Liver (tissue), 8 donors: ENCODE measurements at regions not wholly inside any gene's neighbourhood (a gene's known extent, or its start where the extent isn't known, plus 50 kb on each side); places are given as distances from the start of the nearest gene placed in this dataset.

Experiments
- DNase-seq: peaks from one replicate; pipeline ENCODE4 v3.0.0-alpha.2; 2017; ENCODE audit warnings: low spot score
- H3K27ac ChIP-seq, 2 donors: one replicate each; pipeline ENCODE4 v1.7.0; 2013; ENCODE audit warnings: inconsistent platforms in 2 of 2, low read length in 2 of 2, control low read depth in 1 of 2, low read depth in 1 of 2, mild to moderate bottlenecking in 1 of 2
- H3K27me3 ChIP-seq, 4 donors: one replicate each; pipeline versions ENCODE4 v1.6.1 to v1.7.0; 2013; ENCODE audit warnings: low read length in 3 of 4, inconsistent platforms in 1 of 4, mild to moderate bottlenecking in 1 of 4, moderate library complexity in 1 of 4; ENCODE audit not compliant: control insufficient read depth in 4 of 4, insufficient read depth in 4 of 4
- H3K36me3 ChIP-seq, 4 donors: one replicate each; pipeline versions ENCODE4 v1.6.1 to v1.7.0; 2013; ENCODE audit warnings: low read length in 3 of 4, mild to moderate bottlenecking in 3 of 4, low read depth in 1 of 4, moderate library complexity in 1 of 4; ENCODE audit not compliant: control insufficient read depth in 4 of 4, insufficient read depth in 3 of 4
- H3K4me1 ChIP-seq, 4 donors: one replicate each; pipeline versions ENCODE4 v1.6.1 to v1.7.0; 2013; ENCODE audit warnings: low read length in 3 of 4, mild to moderate bottlenecking in 3 of 4, moderate library complexity in 1 of 4; ENCODE audit not compliant: control insufficient read depth in 4 of 4, insufficient read depth in 4 of 4
- H3K4me3 ChIP-seq, 3 donors: one replicate each; pipeline versions ENCODE4 v1.6.1 to v1.7.0; 2013; ENCODE audit warnings: low read length in 3 of 3, control low read depth in 1 of 3, low read depth in 1 of 3, mild to moderate bottlenecking in 1 of 3
- H3K9ac ChIP-seq, 2 donors: one replicate each; pipeline ENCODE4 v1.7.0; 2013; ENCODE audit warnings: low read length in 2 of 2, mild to moderate bottlenecking in 2 of 2, moderate library complexity in 2 of 2, control low read depth in 1 of 2, low read depth in 1 of 2
- H3K9me3 ChIP-seq, 4 donors: one replicate each; pipeline versions ENCODE4 v1.6.1 to v1.7.0; 2013; ENCODE audit warnings: low read length in 3 of 4; ENCODE audit not compliant: control insufficient read depth in 4 of 4
- ATF3 ChIP-seq: IDR thresholded peaks from 2 replicates; pipeline ENCODE4 v1.6.1; 2016; ENCODE audit warnings: antibody characterized with exemption
- EGR1 ChIP-seq, 2 donors: IDR thresholded peaks; 2 replicates each; pipeline ENCODE4 v1.6.1; 2016 to 2018; ENCODE audit warnings: antibody characterized with exemption in 2 of 2, low read depth in 2 of 2
- FOXA2 ChIP-seq: IDR thresholded peaks from 2 replicates; pipeline ENCODE4 v1.6.1; 2016; ENCODE audit warnings: antibody characterized with exemption
- GABPA ChIP-seq, 2 donors: IDR thresholded peaks in 1 of 2; conservative IDR thresholded peaks in 1 of 2; 2 replicates each; pipeline ENCODE4 v1.6.1; 2016; ENCODE audit warnings: antibody characterized with exemption in 2 of 2, mild to moderate bottlenecking in 1 of 2, moderate library complexity in 1 of 2
- HNF4A ChIP-seq, 2 donors: conservative IDR thresholded peaks; 2 replicates each; pipeline ENCODE4 v1.6.1; 2016; ENCODE audit warnings: antibody characterized with exemption in 2 of 2, mild to moderate bottlenecking in 2 of 2
- HNF4G ChIP-seq: IDR thresholded peaks from 2 replicates; pipeline ENCODE4 v1.6.1; 2016; ENCODE audit warnings: antibody characterized with exemption
- JUND ChIP-seq, 2 donors: IDR thresholded peaks; 2 replicates each; pipeline ENCODE4 v1.6.1; 2016; ENCODE audit warnings: antibody characterized with exemption in 2 of 2
- MAX ChIP-seq: IDR thresholded peaks from 2 replicates; pipeline ENCODE4 v1.6.1; 2016; ENCODE audit warnings: antibody characterized with exemption
- NR2F2 ChIP-seq: IDR thresholded peaks from 2 replicates; pipeline ENCODE4 v1.6.1; 2016; ENCODE audit warnings: antibody characterized with exemption
- RAD21 ChIP-seq, 2 donors: IDR thresholded peaks; 2 replicates each; pipeline ENCODE4 v1.6.1; 2016; ENCODE audit warnings: antibody characterized with exemption in 2 of 2, mild to moderate bottlenecking in 2 of 2
- RXRA ChIP-seq, 2 donors: IDR thresholded peaks; 2 replicates each; pipeline ENCODE4 v1.6.1; 2017 to 2018; ENCODE audit warnings: antibody characterized with exemption in 2 of 2, mild to moderate bottlenecking in 1 of 2
- SP1 ChIP-seq: IDR thresholded peaks from 2 replicates; pipeline ENCODE4 v1.6.1; 2018; ENCODE audit warnings: antibody characterized with exemption, mild to moderate bottlenecking
- TAF1 ChIP-seq: conservative IDR thresholded peaks from 2 replicates; pipeline ENCODE4 v1.6.1; 2016; ENCODE audit warnings: antibody characterized with exemption, mild to moderate bottlenecking
- YY1 ChIP-seq: IDR thresholded peaks from 2 replicates; pipeline ENCODE4 v1.6.1; 2016; ENCODE audit warnings: antibody characterized with exemption, mild to moderate bottlenecking
- WGBS: extraction: QIAGEN DNeasy Blood & Tissue Kit; methylation state at CpG from one replicate; pipeline ENCODE4 v1.1.7; 2013; 5-methylcytosine and 5-hydroxymethylcytosine counted together
- TF ChIP-seq, protein P1 (sequence below): fragments of 150-350 bp; IDR thresholded peaks from 2 replicates; pipeline ENCODE4 v1.5.1; 2017; ENCODE audit warnings: improper control_type of control experiment, low read depth, low read length; ENCODE audit not compliant: missing input control
- TF ChIP-seq, protein P2 (sequence below): IDR thresholded peaks from 2 replicates; pipeline ENCODE4 v1.6.1; 2016; ENCODE audit warnings: antibody characterized with exemption, mild to moderate bottlenecking
- TF ChIP-seq, protein P3 (sequence below): IDR thresholded peaks from 2 replicates; pipeline ENCODE4 v1.6.1; 2016; ENCODE audit warnings: antibody characterized with exemption
- donor health status: healthy.
- donor health status: healthy.
- donor health status: healthy.
- donor health status: healthy.
- donor health status: healthy.

GRCh38 chr20:2219481-2220006 lies 76.3 kb upstream of the TGM3 start:
- H3K27me3 ChIP-seq = no peaks in the 10 kb centered on the region
- DNase-seq = no peak
- no peak for TF ChIP-seq YY1
- TF ChIP-seq JUND (IDR thresholded peaks at IDR 0.05) = no peak
- no peak for TF ChIP-seq EGR1 (IDR thresholded peaks at IDR 0.05; ENCODE audit: low read depth in 2 of 2)
- TF ChIP-seq HNF4G = no peak
- TF ChIP-seq TAF1 = no peak
- no peaks in the 10 kb centered on the region for H3K36me3 ChIP-seq
- no peak overlapping the region for H3K27ac ChIP-seq
- 92% methylated on average over 2 of the region's 2 CpGs for WGBS
- H3K4me1 ChIP-seq = no peaks in the 10 kb centered on the region
- peaks cover 0 to 4% (median 0%) of the 10 kb centered on the region in 4 donors for H3K9me3 ChIP-seq
- H3K4me3 ChIP-seq = no peak overlapping the region
- H3K9ac ChIP-seq = no peak overlapping the region

GRCh38 chr20:2220298-2220697 lies 75.5 kb upstream of the TGM3 start:
- 84% methylated on average over 2 of the region's 2 CpGs for WGBS
- Histone ChIP-seq H3K4me1 (no peaks in the 10 kb centered on the region), H3K36me3 (no peaks in the 10 kb centered on the region), H3K27ac (no peak overlapping the region), H3K4me3 (no peak overlapping the region), H3K9me3 (peaks cover 0 to 4% (median 0%) of the 10 kb centered on the region in 4 donors), H3K27me3 (no peaks in the 10 kb centered on the region), H3K9ac (no peak overlapping the region)
- TF ChIP-seq GABPA (IDR thresholded peaks at IDR 0.05 in 1 of 2, conservative IDR thresholded peaks at IDR 0.05 in 1 of 2) = no peak
- TF ChIP-seq MAX = no peak
- TF ChIP-seq, protein P1, sequence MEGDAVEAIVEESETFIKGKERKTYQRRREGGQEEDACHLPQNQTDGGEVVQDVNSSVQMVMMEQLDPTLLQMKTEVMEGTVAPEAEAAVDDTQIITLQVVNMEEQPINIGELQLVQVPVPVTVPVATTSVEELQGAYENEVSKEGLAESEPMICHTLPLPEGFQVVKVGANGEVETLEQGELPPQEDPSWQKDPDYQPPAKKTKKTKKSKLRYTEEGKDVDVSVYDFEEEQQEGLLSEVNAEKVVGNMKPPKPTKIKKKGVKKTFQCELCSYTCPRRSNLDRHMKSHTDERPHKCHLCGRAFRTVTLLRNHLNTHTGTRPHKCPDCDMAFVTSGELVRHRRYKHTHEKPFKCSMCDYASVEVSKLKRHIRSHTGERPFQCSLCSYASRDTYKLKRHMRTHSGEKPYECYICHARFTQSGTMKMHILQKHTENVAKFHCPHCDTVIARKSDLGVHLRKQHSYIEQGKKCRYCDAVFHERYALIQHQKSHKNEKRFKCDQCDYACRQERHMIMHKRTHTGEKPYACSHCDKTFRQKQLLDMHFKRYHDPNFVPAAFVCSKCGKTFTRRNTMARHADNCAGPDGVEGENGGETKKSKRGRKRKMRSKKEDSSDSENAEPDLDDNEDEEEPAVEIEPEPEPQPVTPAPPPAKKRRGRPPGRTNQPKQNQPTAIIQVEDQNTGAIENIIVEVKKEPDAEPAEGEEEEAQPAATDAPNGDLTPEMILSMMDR = no peak
- TF ChIP-seq NR2F2 = no peak
- TF ChIP-seq YY1 = no peak
- TF ChIP-seq ATF3 = no peak
- TF ChIP-seq EGR1 (IDR thresholded peaks at IDR 0.05; ENCODE audit: low read depth in 2 of 2) = no peak
- no peak for TF ChIP-seq RAD21 (IDR thresholded peaks at IDR 0.05)
- no peak for TF ChIP-seq HNF4A (conservative IDR thresholded peaks at IDR 0.05)
- TF ChIP-seq RXRA (IDR thresholded peaks at IDR 0.05) = no peak
- no peak for TF ChIP-seq HNF4G
- no peak for TF ChIP-seq JUND (IDR thresholded peaks at IDR 0.05)
- no peak for TF ChIP-seq SP1
- TF ChIP-seq FOXA2 = no peak
- TF ChIP-seq, protein P2, sequence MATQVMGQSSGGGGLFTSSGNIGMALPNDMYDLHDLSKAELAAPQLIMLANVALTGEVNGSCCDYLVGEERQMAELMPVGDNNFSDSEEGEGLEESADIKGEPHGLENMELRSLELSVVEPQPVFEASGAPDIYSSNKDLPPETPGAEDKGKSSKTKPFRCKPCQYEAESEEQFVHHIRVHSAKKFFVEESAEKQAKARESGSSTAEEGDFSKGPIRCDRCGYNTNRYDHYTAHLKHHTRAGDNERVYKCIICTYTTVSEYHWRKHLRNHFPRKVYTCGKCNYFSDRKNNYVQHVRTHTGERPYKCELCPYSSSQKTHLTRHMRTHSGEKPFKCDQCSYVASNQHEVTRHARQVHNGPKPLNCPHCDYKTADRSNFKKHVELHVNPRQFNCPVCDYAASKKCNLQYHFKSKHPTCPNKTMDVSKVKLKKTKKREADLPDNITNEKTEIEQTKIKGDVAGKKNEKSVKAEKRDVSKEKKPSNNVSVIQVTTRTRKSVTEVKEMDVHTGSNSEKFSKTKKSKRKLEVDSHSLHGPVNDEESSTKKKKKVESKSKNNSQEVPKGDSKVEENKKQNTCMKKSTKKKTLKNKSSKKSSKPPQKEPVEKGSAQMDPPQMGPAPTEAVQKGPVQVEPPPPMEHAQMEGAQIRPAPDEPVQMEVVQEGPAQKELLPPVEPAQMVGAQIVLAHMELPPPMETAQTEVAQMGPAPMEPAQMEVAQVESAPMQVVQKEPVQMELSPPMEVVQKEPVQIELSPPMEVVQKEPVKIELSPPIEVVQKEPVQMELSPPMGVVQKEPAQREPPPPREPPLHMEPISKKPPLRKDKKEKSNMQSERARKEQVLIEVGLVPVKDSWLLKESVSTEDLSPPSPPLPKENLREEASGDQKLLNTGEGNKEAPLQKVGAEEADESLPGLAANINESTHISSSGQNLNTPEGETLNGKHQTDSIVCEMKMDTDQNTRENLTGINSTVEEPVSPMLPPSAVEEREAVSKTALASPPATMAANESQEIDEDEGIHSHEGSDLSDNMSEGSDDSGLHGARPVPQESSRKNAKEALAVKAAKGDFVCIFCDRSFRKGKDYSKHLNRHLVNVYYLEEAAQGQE = no peak
- TF ChIP-seq, protein P3, sequence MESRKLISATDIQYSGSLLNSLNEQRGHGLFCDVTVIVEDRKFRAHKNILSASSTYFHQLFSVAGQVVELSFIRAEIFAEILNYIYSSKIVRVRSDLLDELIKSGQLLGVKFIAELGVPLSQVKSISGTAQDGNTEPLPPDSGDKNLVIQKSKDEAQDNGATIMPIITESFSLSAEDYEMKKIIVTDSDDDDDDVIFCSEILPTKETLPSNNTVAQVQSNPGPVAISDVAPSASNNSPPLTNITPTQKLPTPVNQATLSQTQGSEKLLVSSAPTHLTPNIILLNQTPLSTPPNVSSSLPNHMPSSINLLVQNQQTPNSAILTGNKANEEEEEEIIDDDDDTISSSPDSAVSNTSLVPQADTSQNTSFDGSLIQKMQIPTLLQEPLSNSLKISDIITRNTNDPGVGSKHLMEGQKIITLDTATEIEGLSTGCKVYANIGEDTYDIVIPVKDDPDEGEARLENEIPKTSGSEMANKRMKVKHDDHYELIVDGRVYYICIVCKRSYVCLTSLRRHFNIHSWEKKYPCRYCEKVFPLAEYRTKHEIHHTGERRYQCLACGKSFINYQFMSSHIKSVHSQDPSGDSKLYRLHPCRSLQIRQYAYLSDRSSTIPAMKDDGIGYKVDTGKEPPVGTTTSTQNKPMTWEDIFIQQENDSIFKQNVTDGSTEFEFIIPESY = no peak
- no peak for DNase-seq
